Glutamatergic neuron (in vitro differentiated cells): ENCODE measurements at regions not wholly inside any gene's neighbourhood (a gene's known extent, or its start where the extent isn't known, plus 50 kb on each side); places are given as distances from the start of the nearest gene placed in this dataset.

ENCODE experiments used
- DNase-seq: peaks from one replicate; pipeline ENCODE4 v3.0.0; 2022
- H3K27ac Mint-ChIP-seq: one replicate; pipeline ENCODE4 v1.8.0; 2020; ENCODE audit warnings: mild to moderate bottlenecking, mixed read lengths, inconsistent platforms; ENCODE audit not compliant: unreplicated experiment
- H3K27me3 Mint-ChIP-seq: one replicate; pipeline ENCODE4 v1.8.0; 2020; ENCODE audit warnings: mild to moderate bottlenecking, moderate library complexity, mixed read lengths, inconsistent platforms; ENCODE audit not compliant: unreplicated experiment
- H3K36me3 Mint-ChIP-seq: one replicate; pipeline ENCODE4 v1.8.0; 2020; ENCODE audit warnings: mild to moderate bottlenecking, mixed read lengths, inconsistent platforms; ENCODE audit not compliant: unreplicated experiment
- H3K4me1 Mint-ChIP-seq: one replicate; pipeline ENCODE4 v1.8.0; 2020; ENCODE audit warnings: mild to moderate bottlenecking, low read depth, mixed read lengths, inconsistent platforms; ENCODE audit not compliant: unreplicated experiment
- H3K4me3 Mint-ChIP-seq: one replicate; pipeline ENCODE4 v1.8.0; 2020; ENCODE audit warnings: mild to moderate bottlenecking, mixed read lengths, inconsistent platforms; ENCODE audit not compliant: unreplicated experiment
- H3K9me3 Mint-ChIP-seq: one replicate; pipeline ENCODE4 v1.8.0; 2020; ENCODE audit warnings: mild to moderate bottlenecking, moderate library complexity, mixed read lengths, inconsistent platforms; ENCODE audit not compliant: unreplicated experiment
- TF ChIP-seq, protein P1 (sequence below): fragments of 200-600 bp; sonication (generic); IDR thresholded peaks from one replicate; pipeline ENCODE4 v1.5.0; 2021; ENCODE audit not compliant: partially characterized antibody, unreplicated experiment

DNA sequence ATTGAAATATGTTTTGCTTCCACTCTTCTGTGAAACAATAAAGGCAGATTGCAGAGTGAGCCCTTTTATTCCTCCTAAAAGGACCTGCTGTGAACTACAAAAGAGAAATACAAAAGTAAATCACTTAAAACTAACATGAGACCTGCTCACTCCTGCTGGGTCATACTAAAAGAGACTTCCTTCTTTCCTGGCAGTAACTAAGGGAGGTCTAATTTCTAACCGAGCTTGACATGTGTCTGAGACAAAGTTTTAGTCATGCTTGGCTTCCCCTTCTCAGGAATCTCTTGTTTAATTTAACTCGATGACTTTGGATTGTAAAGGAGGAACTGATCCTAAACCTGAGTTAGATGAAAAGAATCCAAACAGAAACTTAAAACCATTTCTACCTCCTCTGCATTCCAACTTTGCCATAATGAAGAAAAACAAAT lies 86.4 kb upstream of the CDH6 start:
- DNase-seq = no peak
- Mint-ChIP-seq H3K4me3 (no peak overlapping the region), H3K36me3 (no peaks in the 10 kb centered on the region), H3K27ac (no peak overlapping the region), H3K4me1 (peaks cover 14% of the 10 kb centered on the region), H3K27me3 (peaks cover 4% of the 10 kb centered on the region), H3K9me3 (peaks cover 3% of the 10 kb centered on the region)
- TF ChIP-seq, protein P1, sequence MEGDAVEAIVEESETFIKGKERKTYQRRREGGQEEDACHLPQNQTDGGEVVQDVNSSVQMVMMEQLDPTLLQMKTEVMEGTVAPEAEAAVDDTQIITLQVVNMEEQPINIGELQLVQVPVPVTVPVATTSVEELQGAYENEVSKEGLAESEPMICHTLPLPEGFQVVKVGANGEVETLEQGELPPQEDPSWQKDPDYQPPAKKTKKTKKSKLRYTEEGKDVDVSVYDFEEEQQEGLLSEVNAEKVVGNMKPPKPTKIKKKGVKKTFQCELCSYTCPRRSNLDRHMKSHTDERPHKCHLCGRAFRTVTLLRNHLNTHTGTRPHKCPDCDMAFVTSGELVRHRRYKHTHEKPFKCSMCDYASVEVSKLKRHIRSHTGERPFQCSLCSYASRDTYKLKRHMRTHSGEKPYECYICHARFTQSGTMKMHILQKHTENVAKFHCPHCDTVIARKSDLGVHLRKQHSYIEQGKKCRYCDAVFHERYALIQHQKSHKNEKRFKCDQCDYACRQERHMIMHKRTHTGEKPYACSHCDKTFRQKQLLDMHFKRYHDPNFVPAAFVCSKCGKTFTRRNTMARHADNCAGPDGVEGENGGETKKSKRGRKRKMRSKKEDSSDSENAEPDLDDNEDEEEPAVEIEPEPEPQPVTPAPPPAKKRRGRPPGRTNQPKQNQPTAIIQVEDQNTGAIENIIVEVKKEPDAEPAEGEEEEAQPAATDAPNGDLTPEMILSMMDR = no peak

DNA sequence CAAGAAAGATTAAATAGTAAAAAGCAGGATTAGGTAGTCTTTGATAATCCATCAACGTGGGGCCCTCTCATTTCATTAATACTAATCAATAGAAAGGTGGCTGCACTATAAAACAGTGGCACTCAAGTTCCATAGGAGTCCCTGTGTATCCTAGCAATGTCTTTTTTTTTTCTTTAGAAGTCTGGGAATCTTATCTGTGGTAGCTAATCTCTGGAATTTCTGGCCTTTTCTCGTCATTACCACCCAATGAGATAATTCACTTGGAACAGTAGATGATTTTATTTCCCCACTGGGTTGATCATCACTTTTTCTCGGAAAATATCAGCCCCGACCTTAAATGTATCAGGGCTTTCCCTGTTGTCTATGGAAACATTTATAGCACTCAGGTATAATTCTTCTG lies 86.8 kb upstream of the CDH6 start:
- peaks cover 3% of the 10 kb centered on the region for H3K9me3 Mint-ChIP-seq
- H3K36me3 Mint-ChIP-seq = no peaks in the 10 kb centered on the region
- H3K4me3 Mint-ChIP-seq = no peak overlapping the region
- no peak overlapping the region for H3K27ac Mint-ChIP-seq
- peaks cover 4% of the 10 kb centered on the region for H3K27me3 Mint-ChIP-seq
- peaks cover 14% of the 10 kb centered on the region for H3K4me1 Mint-ChIP-seq
- DNase-seq = no peak
- TF ChIP-seq, protein P1 = no peak

DNA sequence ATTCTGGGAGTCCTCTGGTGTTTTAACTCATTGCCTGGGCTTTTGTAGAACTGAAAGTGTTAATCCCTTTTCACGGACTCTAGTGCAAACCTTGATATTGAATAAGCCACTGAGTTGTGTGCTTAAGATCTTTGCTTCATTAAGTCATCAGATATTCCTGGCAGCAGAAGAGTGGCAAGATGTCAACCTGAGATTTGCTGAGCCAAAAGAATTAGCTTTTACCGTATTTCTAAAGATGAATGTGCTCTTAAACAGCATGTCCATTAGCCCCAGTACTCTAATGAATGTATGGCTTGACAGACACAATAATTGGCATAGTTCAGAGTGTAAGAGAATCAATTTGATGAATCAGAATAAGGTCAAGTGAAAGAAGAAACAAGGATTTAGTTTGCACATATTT lies 87.2 kb upstream of the CDH6 start:
- Mint-ChIP-seq H3K4me3 (no peak overlapping the region), H3K9me3 (peaks cover 3% of the 10 kb centered on the region), H3K36me3 (no peaks in the 10 kb centered on the region), H3K27ac (no peak overlapping the region), H3K27me3 (peaks cover under 1% of the 10 kb centered on the region), H3K4me1 (peaks cover 14% of the 10 kb centered on the region)
- TF ChIP-seq, protein P1 = no peak
- no peak for DNase-seq

DNA sequence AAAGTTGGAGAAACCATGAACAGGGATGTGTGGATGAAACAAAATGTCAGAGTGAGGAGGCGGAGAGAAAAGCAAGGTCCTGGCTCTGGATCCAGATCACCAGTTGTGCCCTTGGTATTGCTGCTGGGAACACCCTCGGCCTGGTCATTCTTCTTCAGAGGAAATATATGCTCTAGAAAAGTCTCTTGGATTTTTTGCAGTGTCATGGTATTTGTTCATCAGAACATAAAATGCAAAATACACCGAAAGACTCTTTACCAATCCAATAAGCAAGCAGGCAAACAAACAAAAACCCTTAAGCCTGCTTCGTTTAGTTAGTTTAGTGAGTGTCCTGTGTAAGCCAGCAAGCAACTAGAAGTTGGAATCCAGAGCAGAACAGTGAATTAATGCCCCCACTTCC lies 88.7 kb upstream of the CDH6 start:
- TF ChIP-seq, protein P1 = no peak
- Mint-ChIP-seq H3K27ac (no peak overlapping the region), H3K4me3 (no peak overlapping the region), H3K4me1 (peaks cover 14% of the 10 kb centered on the region), H3K27me3 (no peaks in the 10 kb centered on the region), H3K9me3 (no peaks in the 10 kb centered on the region), H3K36me3 (no peaks in the 10 kb centered on the region)
- DNase-seq = no peak

DNA sequence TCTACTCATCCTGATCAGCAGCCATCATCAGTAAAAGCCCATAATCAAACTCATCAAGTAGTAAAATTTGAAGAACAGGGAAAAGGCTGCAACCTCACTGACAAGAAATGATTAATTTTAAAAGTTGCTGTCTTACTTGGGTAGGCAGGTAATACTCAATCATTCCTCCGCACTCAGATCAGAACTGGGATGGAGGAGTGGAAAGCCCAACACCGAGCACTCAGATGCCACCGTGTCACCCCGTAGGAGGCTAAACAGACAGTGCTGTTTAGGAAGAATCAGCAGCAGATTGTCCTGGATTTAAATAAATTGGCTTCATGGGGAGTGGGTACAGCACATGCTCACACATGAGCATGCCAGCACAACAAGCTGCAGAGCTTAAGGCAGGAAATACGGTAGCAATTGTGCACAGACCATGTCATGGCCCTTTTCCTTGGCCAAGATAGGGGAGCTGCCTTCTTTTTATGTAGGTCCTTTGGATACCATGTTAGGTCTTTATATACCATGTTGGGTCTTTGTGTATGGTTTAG lies 92.6 kb upstream of the CDH6 start:
- Mint-ChIP-seq H3K27me3 (no peaks in the 10 kb centered on the region), H3K4me3 (no peak overlapping the region), H3K27ac (no peak overlapping the region), H3K9me3 (no peaks in the 10 kb centered on the region), H3K36me3 (peaks cover 4% of the 10 kb centered on the region), H3K4me1 (peaks cover 10% of the 10 kb centered on the region)
- TF ChIP-seq, protein P1 = no peak
- no peak for DNase-seq
